ENCODE measurements at regions not wholly inside any gene's neighbourhood (a gene's known extent, or its start where the extent isn't known, plus 50 kb on each side); places are given as distances from the start of the nearest gene placed in this dataset.

DNA sequence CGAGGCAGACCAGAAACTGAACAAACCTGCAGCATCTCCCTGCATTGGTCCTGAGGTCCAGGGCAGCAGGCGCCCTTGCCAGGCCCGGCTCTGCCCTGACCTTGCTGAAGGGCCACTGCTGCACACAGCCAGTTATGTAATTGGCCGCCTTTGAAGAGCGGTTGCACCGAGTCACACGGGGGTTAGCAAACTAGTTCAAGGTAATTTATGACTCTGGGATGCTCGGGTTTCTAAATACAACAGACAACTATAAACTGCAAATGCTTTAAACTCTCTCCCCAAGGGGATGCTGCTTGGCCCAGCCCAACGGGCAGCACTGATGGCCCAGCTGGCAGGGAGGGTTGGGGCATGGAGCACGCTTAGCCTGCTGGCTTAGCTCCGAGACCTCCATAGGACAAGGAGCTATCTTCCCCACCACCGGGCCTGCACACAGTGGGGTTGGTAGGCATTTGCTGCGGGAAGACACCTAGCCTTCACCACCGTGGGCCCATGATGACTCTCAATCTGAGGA is 60.3 kb upstream of the IQSEC1 start:
- DNase-seq = no peak

DNA sequence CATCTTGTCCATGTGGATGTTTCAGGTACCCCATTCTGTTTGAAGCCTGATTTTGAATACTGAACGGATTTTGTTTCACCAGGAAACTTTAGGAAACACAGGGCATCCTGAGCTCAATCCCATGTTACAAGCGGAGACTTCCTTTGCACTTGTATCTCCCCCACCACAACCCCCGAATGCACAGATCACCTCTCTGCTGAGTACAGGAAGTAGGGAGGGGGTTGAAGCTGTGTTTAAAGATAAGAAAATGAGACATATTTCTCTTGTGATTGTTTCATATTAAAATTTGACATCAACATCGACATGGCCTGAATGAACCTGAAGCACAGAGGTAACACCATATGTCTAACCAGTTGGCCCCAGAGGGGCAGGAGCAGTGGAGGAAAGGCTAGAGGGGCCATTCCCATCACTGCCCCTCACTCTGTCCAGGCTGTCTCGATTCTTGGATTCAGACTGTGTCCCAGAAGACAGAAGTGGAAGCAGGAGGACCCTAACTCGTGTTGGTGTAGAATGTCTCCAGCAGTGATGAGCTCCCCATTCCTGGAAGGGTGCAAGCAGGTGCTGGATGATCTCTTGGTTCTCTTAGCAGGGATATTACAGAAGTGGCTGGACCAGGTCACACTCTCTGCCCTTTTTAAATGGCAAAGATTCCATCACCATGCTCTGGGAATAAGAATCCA is 59.6 kb upstream of the IQSEC1 start:
- DNase-seq = no peak

DNA sequence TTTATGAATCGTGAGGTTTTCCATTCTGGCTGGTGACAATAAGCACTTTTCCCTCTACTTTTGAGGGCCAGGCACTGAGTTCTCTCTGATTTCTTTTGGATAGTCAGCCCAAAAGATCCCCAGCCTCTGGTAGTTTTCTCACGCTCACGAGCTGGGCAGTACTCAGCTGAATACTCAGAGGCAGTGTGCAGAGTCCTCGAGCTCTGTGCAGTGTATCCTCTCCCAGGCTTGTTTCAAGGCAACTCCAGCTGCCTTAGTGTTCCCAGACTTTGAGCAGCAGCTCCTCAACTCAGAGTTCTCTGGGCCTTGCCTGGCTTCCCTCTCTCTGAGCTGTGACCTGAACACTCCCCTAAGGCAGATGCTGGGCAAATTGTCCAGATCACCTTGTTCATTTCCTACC is 59.1 kb upstream of the IQSEC1 start:
- no peak for DNase-seq

DNA sequence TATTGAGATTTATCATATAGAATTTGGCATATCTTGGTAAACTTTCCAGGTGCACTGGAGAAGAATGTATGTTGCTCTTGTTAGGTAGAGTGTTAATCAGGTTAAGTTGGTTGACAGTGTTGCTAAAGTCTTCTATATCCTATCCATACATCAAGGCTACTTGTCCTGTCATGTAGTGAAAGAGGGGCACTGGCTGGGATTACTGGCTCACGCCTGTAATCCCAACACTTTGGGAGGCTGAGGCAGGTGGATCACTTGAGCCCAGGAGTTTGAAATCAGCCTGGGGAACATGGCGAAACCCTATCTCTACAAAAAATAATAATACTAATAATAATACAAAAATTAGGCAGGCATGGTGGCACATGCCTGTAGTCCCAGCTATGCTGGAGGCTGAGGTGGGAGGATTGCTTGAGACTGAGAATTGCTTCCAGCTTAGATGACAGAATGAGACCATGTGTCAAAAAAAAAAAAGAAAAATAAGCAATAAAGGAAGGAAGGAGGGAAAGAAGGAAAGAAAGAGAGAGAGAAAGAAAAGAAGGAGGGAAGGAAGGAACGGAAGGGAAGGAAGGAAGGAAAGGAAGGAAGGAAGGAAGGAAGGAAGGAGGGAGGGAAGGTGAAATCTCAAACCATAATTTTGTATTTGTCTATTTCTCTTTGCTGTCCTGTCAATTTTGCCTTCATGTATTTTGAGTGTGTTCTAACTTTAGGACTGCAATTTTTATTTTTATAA is 57.4 kb upstream of the IQSEC1 start:
- no peak for DNase-seq

DNA sequence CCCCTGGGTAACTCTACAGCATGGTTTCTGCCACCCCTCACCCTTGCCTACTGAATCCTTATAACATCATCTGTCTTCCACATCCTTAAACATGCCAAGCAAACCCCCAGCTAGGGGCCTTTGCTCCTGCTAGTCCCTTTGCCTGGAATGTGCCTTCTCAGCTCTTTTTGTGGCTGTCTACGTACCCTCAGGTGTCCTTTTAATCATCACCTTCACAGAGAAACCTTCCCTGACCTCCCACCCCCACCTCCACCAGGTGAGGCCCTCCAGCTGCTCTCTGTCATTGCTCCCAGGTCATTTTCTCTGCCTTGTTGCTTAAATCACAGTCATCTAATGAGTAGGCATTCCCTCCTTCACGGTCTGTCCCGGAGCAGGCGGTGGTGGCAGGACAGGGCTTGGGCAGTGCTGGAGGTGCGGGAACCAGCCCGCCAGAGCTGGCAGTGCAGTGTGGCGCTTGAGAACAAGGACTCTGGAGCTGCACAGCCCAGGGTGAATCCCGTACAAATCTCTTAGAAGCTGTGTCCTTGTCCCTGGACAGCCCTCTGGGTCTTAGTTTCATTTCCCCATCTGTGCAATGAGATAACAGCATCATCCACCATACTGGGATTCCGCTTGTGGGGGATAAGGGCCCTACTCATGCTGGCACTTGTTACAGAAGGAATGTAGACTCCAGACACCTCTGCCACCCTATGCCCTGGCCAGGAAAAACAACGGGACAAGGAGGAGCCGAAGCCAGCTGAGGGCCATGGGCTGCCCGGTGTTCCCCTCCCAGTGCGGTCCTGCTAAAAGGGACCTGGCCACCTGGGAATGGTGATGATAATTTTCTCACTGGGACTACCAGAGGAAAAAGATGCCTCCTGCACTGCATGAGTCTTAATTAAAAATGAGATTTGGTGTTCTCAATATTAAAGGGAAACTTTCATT is 52.1 kb upstream of the IQSEC1 start:
- DNase-seq = no peak

DNA sequence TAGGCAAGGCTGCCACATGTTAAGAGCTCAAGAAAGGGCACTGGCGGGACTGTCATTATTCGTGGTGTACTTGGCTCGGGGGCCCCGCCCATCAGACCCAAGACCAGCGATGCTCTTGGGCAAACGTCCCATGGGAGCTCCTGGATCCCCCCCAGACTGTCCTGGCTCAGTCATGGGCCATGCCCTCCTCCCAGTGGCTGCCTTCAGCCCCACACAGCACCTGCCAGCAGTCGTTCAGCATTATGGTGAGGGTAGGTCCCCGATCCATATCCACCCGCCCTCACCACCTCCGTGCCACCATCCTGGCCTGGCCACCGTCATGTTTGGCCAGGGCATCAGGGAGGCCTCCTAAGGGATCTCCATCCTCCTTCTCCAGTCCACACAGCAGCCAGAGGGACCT is 51.4 kb upstream of the IQSEC1 start:
- no peak for DNase-seq

DNA sequence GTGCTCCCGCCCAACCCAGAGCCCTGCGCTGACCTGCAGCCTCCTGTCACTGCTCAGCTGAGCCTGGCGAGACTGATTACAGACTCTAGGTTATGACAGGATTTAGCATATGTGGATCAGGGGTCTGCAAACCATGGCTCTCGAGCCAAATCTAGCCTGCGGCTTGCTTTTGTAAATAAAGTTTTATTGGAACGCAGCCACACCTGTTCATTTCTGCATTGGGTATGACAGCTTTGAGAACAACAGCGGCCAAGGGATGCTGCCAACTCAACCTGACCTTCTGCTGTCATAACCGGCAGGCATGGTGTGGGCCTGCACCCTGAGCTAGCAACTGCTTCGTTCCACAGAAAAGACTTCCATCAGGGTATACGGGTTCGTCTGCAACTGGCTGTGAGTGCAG is 50.5 kb upstream of the IQSEC1 start:
- no peak for DNase-seq

DNA sequence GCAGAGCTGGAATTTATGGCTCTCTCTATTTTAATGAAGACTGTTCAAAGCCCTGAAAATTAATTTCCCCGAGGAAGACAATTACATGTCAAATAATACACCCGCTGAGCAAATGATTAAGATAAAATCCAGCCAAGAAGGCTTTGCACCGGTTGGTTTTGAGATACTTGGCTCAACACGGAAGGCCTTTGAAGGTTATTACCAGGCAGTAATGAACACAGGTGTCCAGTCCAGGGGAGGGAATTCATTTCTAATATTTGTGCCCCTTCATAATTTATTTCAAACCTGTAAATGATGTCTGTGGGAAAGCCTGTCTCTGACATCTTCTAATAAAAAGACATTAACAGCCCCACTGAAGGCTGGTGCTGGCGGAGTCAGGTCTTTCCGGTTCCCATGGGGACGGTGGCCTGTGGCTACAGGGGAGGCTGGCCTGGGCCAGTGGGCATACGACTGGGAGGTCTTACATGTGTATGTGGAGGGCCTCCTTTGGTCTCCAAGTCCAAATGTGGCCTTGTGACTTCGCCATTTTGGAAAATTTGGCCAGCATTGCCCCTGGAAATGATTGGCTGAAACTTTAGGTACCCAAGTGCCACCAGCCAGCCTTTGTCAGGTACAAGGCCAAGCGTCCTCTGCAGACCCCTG is 49.9 kb upstream of the IQSEC1 start:
- DNase-seq = peak in 1 of 2 experiments; percentile 9
